SK-N-SH (cell line): ENCODE measurements at regions not wholly inside any gene's neighbourhood (a gene's known extent, or its start where the extent isn't known, plus 50 kb on each side); places are given as distances from the start of the nearest gene placed in this dataset.

Source experiments
- CTCF ChIA-PET: fragments of 300-600, 350-600 bp; formaldehyde crosslinking; extraction: SDS; loops from one replicate; lab custom pipeline; 2021; lab: Yijun Ruan, JAX
- POLR2A ChIA-PET: fragments of 350-600 bp; sonication (Branson Sonifier 250); formaldehyde crosslinking; extraction: SDS; loops from one replicate; lab custom pipeline; 2020; ENCODE audit warnings: antibody characterized with exemption, inconsistent platforms; lab: Yijun Ruan, JAX
- DNase-seq: peaks from one replicate; pipeline ENCODE4 v3.0.0; 2012
- H2AFZ ChIP-seq: fragments of 200-600 bp; sonication (generic); 2 replicates; pipeline ENCODE4 v1.8.1; 2016; ENCODE audit warnings: antibody characterized with exemption, mild to moderate bottlenecking, low read depth
- H3F3A ChIP-seq: fragments of 200-600 bp; sonication (generic); replicated peaks from 2 replicates; pipeline ENCODE3; 2016; ENCODE audit warnings: antibody characterized with exemption, mild to moderate bottlenecking; ENCODE audit not compliant: insufficient read depth
- H3K27ac ChIP-seq, 2 experiments: fragments of 200-500 bp in 1 of 2; fragments of 200-600 bp in 1 of 2; sonication (Bioruptor generic) in 1 of 2; sonication (generic), shearing (Covaris generic) in 1 of 2; 2 replicates each; pipeline versions ENCODE4 v1.5.1 to v1.6.1; 2014 to 2016; ENCODE audit warnings: low read depth in 2 of 2, inconsistent platforms in 1 of 2, low read length in 1 of 2, mild to moderate bottlenecking in 1 of 2, mixed read lengths in 1 of 2
- H3K27me3 ChIP-seq: fragments of 200-600 bp; sonication (generic), shearing (Covaris generic); 2 replicates; pipeline ENCODE4 v1.6.1; 2016; ENCODE audit warnings: mixed run types; ENCODE audit not compliant: insufficient read depth
- H3K36me3 ChIP-seq, 2 experiments: fragments of 200-500 bp in 1 of 2; fragments of 200-600 bp in 1 of 2; sonication (Bioruptor generic) in 1 of 2; sonication (generic) in 1 of 2; replicated peaks in 1 of 2; 2 replicates each; pipeline versions ENCODE3 to v1.5.1; 2014 to 2016; ENCODE audit warnings: low read length in 1 of 2, mild to moderate bottlenecking in 1 of 2; ENCODE audit not compliant: insufficient read depth in 2 of 2, control insufficient read depth in 1 of 2
- H3K4me1 ChIP-seq, 2 experiments: fragments of 200-500 bp in 1 of 2; fragments of 200-600 bp in 1 of 2; sonication (Bioruptor generic) in 1 of 2; sonication (generic), shearing (Covaris generic) in 1 of 2; 2 replicates each; pipeline versions ENCODE4 v1.5.1 to v1.6.1; 2014 to 2016; ENCODE audit warnings: low read depth in 1 of 2, low read length in 1 of 2, mixed run types in 1 of 2; ENCODE audit not compliant: insufficient read depth in 2 of 2, control insufficient read depth in 1 of 2
- H3K4me2 ChIP-seq: fragments of 200-600 bp; sonication (generic), shearing (Covaris generic); 2 replicates; pipeline ENCODE4 v1.6.1; 2017; ENCODE audit warnings: mixed run types
- H3K4me3 ChIP-seq, 2 experiments: fragments of 200-500 bp in 1 of 2; fragments of 200-600 bp in 1 of 2; sonication (Bioruptor generic) in 1 of 2; sonication (generic), shearing (Covaris generic) in 1 of 2; 2 replicates each; pipeline versions ENCODE4 v1.5.1 to v1.8.1; 2014 to 2016; ENCODE audit warnings: low read depth in 2 of 2, inconsistent platforms in 1 of 2, low read length in 1 of 2, mild to moderate bottlenecking in 1 of 2, mixed read lengths in 1 of 2, moderate library complexity in 1 of 2
- H3K79me2 ChIP-seq: fragments of 200-600 bp; sonication (generic); 2 replicates; pipeline ENCODE4 v1.8.1; 2017; ENCODE audit warnings: mild to moderate bottlenecking; ENCODE audit not compliant: insufficient read depth
- H3K9ac ChIP-seq: fragments of 200-600 bp; sonication (generic); 2 replicates; pipeline ENCODE4 v1.6.1; 2017; ENCODE audit warnings: mixed run types
- H3K9me2 ChIP-seq: fragments of 200-600 bp; sonication (generic); 2 replicates; pipeline ENCODE4 v1.6.1; 2017; ENCODE audit warnings: mixed run types
- H3K9me3 ChIP-seq: fragments of 200-600 bp; sonication (generic); 2 replicates; pipeline ENCODE4 v1.6.1; 2017; ENCODE audit warnings: mixed run types, mild to moderate bottlenecking, moderate library complexity
- H4K20me1 ChIP-seq: fragments of 200-600 bp; sonication (generic); 2 replicates; pipeline ENCODE4 v1.6.1; 2017; ENCODE audit warnings: mild to moderate bottlenecking, mixed run types; ENCODE audit not compliant: insufficient read depth
- CHD2 ChIP-seq: fragments of 150-350 bp; IDR thresholded peaks from 2 replicates; pipeline ENCODE4 v1.6.1; 2018; ENCODE audit warnings: low read length; ENCODE audit not compliant: partially characterized antibody
- ELF1 ChIP-seq: IDR thresholded peaks from 2 replicates; pipeline ENCODE4 v1.4.0; 2012
- EP300 ChIP-seq, 2 experiments: IDR thresholded peaks; 2 replicates each; pipeline versions ENCODE4 v1.4.0 to v1.6.1; 2012; ENCODE audit warnings: borderline replicate concordance in 1 of 2, low read depth in 1 of 2, low read length in 1 of 2
- FOXM1 ChIP-seq: IDR thresholded peaks from 2 replicates; pipeline ENCODE4 v1.4.0; 2012; ENCODE audit warnings: low read depth, mild to moderate bottlenecking
- GABPA ChIP-seq: IDR thresholded peaks from 2 replicates; pipeline ENCODE4 v1.4.0; 2012; ENCODE audit warnings: low read depth, mild to moderate bottlenecking
- GATA2 ChIP-seq: sonication (generic); formaldehyde crosslinking; IDR thresholded peaks from 2 replicates; pipeline ENCODE4 v1.5.0; 2020; ENCODE audit warnings: mild to moderate bottlenecking, missing genetic modification reagents
- NFIC ChIP-seq: IDR thresholded peaks from 2 replicates; pipeline ENCODE4 v1.4.0; 2012; ENCODE audit warnings: borderline replicate concordance
- REST ChIP-seq: IDR thresholded peaks from 2 replicates; pipeline ENCODE4 v1.6.1; 2012; ENCODE audit warnings: mild to moderate bottlenecking, low read depth, low read length, moderate library complexity
- SIN3A ChIP-seq: IDR thresholded peaks from 2 replicates; pipeline ENCODE4 v1.6.1; 2012; ENCODE audit warnings: low read depth, mild to moderate bottlenecking, low read length, moderate library complexity, borderline replicate concordance
- YY1 ChIP-seq: IDR thresholded peaks from 2 replicates; pipeline ENCODE4 v1.4.0; 2012; ENCODE audit warnings: low read depth, mild to moderate bottlenecking
- WGBS: methylation state at CpG from one replicate; pipeline ENCODE4 v1.1.6; 2017; ENCODE audit warnings: low lambda C conversion rate; 5-methylcytosine and 5-hydroxymethylcytosine counted together
- TF ChIP-seq, protein P1 (sequence below): IDR thresholded peaks from 2 replicates; pipeline ENCODE4; 2012
- TF ChIP-seq, protein P2 (sequence below): fragments of 200-600 bp; sonication (generic); IDR thresholded peaks from 2 replicates; pipeline ENCODE4 v1.6.1; 2017; ENCODE audit warnings: antibody characterized with exemption, mild to moderate bottlenecking, moderate library complexity
- TF ChIP-seq, protein P3 (sequence below): IDR thresholded peaks from 2 replicates; pipeline ENCODE4 v1.4.0; 2012; ENCODE audit warnings: low read depth, borderline replicate concordance

- Histone ChIP-seq H3K4me2 (no peak overlapping the region), H3K4me1 (no peaks in the 10 kb centered on the region; a peak in 1 of 4 replicates), H3K79me2 (no peaks in the 10 kb centered on the region), H4K20me1 (no peaks in the 10 kb centered on the region), H3K9me2 (no peaks in the 10 kb centered on the region), H3K4me3 (no peak overlapping the region), H3K9me3 (no peaks in the 10 kb centered on the region), H3K27ac (no peak overlapping the region), H3K27me3 (no peaks in the 10 kb centered on the region), H3K9ac (no peak overlapping the region), H2AFZ (no peak overlapping the region), H3K36me3 (no peaks in the 10 kb centered on the region), H3F3A (no peaks in the 10 kb centered on the region)
- no peak for DNase-seq
- WGBS, result 89% methylated on average over 8 of the region's 9 CpGs
- POLR2A ChIA-PET, result no interaction called here
- CTCF ChIA-PET, result interaction anchor here (1.0 kb wide), 1 partner anchor 301 kb away, joined by 3 read pairs; no protein-coding TSS in a partner anchor
- no peak for TF ChIP-seq NFIC
- TF ChIP-seq SIN3A, result no peak
- no peak for TF ChIP-seq EP300 (IDR thresholded peaks at IDR 0.05; ENCODE audit: borderline replicate concordance in 1 of 2, low read depth in 1 of 2, low read length in 1 of 2)
- TF ChIP-seq GATA2, result no peak
- no peak for TF ChIP-seq GABPA
- no peak for TF ChIP-seq YY1
- no peak for TF ChIP-seq ELF1
- TF ChIP-seq, protein P1, sequence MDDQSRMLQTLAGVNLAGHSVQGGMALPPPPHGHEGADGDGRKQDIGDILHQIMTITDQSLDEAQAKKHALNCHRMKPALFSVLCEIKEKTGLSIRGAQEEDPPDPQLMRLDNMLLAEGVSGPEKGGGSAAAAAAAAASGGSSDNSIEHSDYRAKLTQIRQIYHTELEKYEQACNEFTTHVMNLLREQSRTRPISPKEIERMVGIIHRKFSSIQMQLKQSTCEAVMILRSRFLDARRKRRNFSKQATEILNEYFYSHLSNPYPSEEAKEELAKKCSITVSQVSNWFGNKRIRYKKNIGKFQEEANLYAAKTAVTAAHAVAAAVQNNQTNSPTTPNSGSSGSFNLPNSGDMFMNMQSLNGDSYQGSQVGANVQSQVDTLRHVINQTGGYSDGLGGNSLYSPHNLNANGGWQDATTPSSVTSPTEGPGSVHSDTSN, result no peak
- TF ChIP-seq, protein P2, sequence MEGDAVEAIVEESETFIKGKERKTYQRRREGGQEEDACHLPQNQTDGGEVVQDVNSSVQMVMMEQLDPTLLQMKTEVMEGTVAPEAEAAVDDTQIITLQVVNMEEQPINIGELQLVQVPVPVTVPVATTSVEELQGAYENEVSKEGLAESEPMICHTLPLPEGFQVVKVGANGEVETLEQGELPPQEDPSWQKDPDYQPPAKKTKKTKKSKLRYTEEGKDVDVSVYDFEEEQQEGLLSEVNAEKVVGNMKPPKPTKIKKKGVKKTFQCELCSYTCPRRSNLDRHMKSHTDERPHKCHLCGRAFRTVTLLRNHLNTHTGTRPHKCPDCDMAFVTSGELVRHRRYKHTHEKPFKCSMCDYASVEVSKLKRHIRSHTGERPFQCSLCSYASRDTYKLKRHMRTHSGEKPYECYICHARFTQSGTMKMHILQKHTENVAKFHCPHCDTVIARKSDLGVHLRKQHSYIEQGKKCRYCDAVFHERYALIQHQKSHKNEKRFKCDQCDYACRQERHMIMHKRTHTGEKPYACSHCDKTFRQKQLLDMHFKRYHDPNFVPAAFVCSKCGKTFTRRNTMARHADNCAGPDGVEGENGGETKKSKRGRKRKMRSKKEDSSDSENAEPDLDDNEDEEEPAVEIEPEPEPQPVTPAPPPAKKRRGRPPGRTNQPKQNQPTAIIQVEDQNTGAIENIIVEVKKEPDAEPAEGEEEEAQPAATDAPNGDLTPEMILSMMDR, result no peak
- TF ChIP-seq CHD2, result no peak
- TF ChIP-seq, protein P3, sequence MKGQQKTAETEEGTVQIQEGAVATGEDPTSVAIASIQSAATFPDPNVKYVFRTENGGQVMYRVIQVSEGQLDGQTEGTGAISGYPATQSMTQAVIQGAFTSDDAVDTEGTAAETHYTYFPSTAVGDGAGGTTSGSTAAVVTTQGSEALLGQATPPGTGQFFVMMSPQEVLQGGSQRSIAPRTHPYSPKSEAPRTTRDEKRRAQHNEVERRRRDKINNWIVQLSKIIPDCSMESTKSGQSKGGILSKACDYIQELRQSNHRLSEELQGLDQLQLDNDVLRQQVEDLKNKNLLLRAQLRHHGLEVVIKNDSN, result no peak
- TF ChIP-seq FOXM1, result no peak
- TF ChIP-seq REST, result no peak
Observed at GRCh38 chr3:64332459-64333350, 107.4 kb upstream of the PRICKLE2 start.
